ENCODE measurements at regions not wholly inside any gene's neighbourhood (a gene's known extent, or its start where the extent isn't known, plus 50 kb on each side); places are given as distances from the start of the nearest gene placed in this dataset.

DNA sequence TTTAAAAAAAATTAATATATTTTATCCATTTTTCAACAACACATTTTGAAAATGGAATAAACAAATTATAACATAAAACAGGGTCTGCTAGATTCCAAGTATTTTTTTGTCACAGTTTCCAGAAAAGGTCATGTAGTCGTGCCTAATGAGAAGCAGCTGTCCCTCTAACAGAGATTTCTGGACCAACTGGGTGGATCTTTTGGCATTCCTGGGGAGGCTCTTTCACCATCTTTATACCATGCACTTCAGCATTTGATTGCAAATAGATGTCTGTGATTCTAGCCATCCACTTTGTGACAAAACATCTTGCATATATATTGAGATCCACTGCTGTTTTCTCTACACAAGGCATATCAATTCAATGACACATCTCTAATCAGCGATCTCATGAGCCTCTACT is 210.7 kb upstream of the LDB2 start:
- no peak for ATAC-seq
- Histone ChIP-seq H3K27me3 (ENCODE audit: insufficient read depth in 3 of 3, low read length in 2 of 3) (no peaks in the 10 kb centered on the region), H3K36me3 (ENCODE audit: insufficient read depth in 1 of 2, low read depth in 1 of 2) (no peaks in the 10 kb centered on the region), H3K4me1 (no peaks in the 10 kb centered on the region), H3K4me3 (no peak overlapping the region), H3K27ac (no peak overlapping the region), H3K9me3 (no peaks in the 10 kb centered on the region)
- intact Hi-C loops (cut with DNase I): no loop called here
- 27 to 49% (median 40%) methylated on average over 2 of the region's 2 CpGs for WGBS, 3 donors
- TF ChIP-seq, protein P1, sequence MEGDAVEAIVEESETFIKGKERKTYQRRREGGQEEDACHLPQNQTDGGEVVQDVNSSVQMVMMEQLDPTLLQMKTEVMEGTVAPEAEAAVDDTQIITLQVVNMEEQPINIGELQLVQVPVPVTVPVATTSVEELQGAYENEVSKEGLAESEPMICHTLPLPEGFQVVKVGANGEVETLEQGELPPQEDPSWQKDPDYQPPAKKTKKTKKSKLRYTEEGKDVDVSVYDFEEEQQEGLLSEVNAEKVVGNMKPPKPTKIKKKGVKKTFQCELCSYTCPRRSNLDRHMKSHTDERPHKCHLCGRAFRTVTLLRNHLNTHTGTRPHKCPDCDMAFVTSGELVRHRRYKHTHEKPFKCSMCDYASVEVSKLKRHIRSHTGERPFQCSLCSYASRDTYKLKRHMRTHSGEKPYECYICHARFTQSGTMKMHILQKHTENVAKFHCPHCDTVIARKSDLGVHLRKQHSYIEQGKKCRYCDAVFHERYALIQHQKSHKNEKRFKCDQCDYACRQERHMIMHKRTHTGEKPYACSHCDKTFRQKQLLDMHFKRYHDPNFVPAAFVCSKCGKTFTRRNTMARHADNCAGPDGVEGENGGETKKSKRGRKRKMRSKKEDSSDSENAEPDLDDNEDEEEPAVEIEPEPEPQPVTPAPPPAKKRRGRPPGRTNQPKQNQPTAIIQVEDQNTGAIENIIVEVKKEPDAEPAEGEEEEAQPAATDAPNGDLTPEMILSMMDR (IDR thresholded peaks at IDR 0.05): no peak
- DNase-seq: no peak

DNA sequence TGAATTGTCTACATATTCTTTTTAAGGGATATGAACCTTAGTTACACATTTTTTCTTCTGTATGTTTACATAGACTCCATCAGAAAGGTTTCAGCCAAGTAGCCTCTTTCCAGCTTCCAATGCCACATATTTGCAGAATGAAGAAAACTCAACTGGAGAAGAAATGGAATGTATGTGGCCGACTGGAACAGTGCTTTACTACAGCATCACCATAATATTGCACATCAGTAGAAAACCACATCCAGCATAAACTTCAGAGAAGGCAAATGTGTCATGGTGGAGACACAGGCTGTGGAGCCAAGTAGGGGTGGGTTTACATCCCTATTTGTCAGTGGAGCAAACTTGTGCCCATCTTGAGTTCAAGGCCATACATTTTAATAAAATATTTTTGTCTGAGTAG is 204.8 kb upstream of the LDB2 start:
- WGBS, 3 donors: 42 to 63% (median 57%) methylated on average over 1 of the region's 1 CpG
- no peak for ATAC-seq
- TF ChIP-seq, protein P1 (IDR thresholded peaks at IDR 0.05): no peak
- Histone ChIP-seq H3K9me3 (no peaks in the 10 kb centered on the region), H3K4me3 (no peak overlapping the region), H3K27me3 (ENCODE audit: insufficient read depth in 3 of 3, low read length in 2 of 3) (no peaks in the 10 kb centered on the region), H3K4me1 (no peaks in the 10 kb centered on the region), H3K36me3 (ENCODE audit: insufficient read depth in 1 of 2, low read depth in 1 of 2) (no peaks in the 10 kb centered on the region), H3K27ac (no peak overlapping the region)
- DNase-seq: no peak
- intact Hi-C loops (cut with DNase I): no loop called here

DNA sequence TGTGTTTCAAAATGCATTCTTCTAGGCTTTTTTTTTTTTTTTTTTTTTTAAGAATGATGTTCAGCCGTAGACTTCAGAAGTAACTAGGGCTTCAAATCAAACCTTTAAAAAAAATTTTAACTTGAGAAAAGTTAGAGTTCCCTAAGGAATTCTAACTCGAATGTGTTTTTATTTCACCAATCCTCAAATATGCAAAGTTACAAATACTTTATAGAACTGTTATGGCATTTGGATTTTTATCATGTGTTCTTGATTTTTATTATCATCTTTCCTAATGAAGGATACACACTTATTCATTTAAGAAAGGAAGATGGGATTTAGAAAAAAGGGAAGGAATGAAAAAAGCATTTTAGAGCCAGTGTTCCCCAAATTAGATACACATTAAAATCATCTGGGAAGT is 200.6 kb upstream of the LDB2 start:
- no peaks in the 10 kb centered on the region for H3K27me3 ChIP-seq (ENCODE audit: insufficient read depth in 3 of 3, low read length in 2 of 3)
- DNase-seq (no peak), ATAC-seq (no peak)
- no peak overlapping the region for H3K4me3 ChIP-seq
- H3K27ac ChIP-seq: no peak overlapping the region
- H3K36me3 ChIP-seq (ENCODE audit: insufficient read depth in 1 of 2, low read depth in 1 of 2): no peaks in the 10 kb centered on the region
- intact Hi-C loops (cut with DNase I): no loop called here
- WGBS, 3 donors: 39 to 42% (median 42%) methylated on average over 2 of the region's 2 CpGs
- no peaks in the 10 kb centered on the region for H3K9me3 ChIP-seq
- TF ChIP-seq, protein P1 (IDR thresholded peaks at IDR 0.05): no peak
- no peaks in the 10 kb centered on the region for H3K4me1 ChIP-seq

DNA sequence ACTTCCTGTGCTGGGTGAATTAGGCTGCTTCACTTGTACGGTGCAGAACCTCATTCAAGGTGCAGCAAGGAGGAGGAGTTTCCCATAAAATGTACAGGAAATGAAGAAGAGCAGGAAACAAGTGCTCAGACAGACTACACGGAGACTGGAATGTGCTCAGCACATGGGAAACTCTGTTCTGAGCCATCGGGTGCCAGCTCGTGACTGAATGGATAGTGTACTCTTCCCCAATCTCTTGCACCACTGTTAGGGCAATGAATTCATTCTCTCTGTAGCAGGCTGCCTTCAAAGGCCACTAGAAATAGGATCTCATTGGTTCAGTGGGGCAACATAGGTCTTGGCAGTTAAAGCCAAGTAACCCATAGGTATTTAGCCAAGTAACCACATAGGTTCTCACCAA is 200.0 kb upstream of the LDB2 start:
- no peaks in the 10 kb centered on the region for H3K9me3 ChIP-seq
- no peak for DNase-seq
- no peak for ATAC-seq
- no peaks in the 10 kb centered on the region for H3K4me1 ChIP-seq
- intact Hi-C loops (cut with DNase I): no loop called here
- H3K4me3 ChIP-seq: no peak overlapping the region
- no peaks in the 10 kb centered on the region for H3K36me3 ChIP-seq (ENCODE audit: insufficient read depth in 1 of 2, low read depth in 1 of 2)
- TF ChIP-seq, protein P1 (IDR thresholded peaks at IDR 0.05): no peak
- WGBS, 3 donors: 75 to 81% (median 76%) methylated on average over 4 of the region's 4 CpGs
- no peaks in the 10 kb centered on the region for H3K27me3 ChIP-seq (ENCODE audit: insufficient read depth in 3 of 3, low read length in 2 of 3)
- no peak overlapping the region for H3K27ac ChIP-seq

DNA sequence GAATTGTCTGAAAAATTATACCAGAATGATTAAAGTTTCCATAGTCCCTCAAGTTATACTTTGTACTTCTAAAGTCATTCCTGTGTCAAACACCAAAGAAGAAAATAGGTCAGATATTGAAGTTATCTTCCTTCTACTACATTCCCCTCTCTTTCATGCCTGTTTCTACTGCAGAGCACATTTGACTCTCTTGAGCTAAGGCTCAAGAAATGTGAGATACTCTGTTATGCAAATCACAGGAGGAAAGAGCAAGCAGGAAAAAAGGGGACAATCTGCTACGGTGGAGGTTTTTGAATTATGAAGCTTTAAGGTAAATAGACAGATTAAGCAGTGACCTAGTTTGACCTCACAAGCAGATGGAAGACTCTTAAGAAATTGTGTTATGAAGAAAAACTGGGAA is 198.9 kb upstream of the LDB2 start:
- no peak for DNase-seq
- WGBS, 3 donors: 36 to 55% (median 38%) methylated on average over 1 of the region's 1 CpG
- H3K9me3 ChIP-seq: no peaks in the 10 kb centered on the region
- no peaks in the 10 kb centered on the region for H3K4me1 ChIP-seq
- H3K4me3 ChIP-seq: no peak overlapping the region
- H3K36me3 ChIP-seq (ENCODE audit: insufficient read depth in 1 of 2, low read depth in 1 of 2): no peaks in the 10 kb centered on the region
- no peak for ATAC-seq
- intact Hi-C loops (cut with DNase I): no loop called here
- H3K27me3 ChIP-seq (ENCODE audit: insufficient read depth in 3 of 3, low read length in 2 of 3): no peaks in the 10 kb centered on the region
- TF ChIP-seq, protein P1 (IDR thresholded peaks at IDR 0.05): no peak
- no peak overlapping the region for H3K27ac ChIP-seq
